Mesothelial cell of epicardium (in vitro differentiated cells): ENCODE measurements at regions not wholly inside any gene's neighbourhood (a gene's known extent, or its start where the extent isn't known, plus 50 kb on each side); places are given as distances from the start of the nearest gene placed in this dataset.

ENCODE experiments used
- DNase-seq, 2 experiments: peaks; one replicate each; pipeline ENCODE4 v3.0.0; 2021; ENCODE audit warnings: low spot score in 2 of 2; ENCODE audit not compliant: unreplicated experiment in 2 of 2
- H3K27ac Mint-ChIP-seq: 2 replicates; pipeline ENCODE4 v1.8.0; 2021; ENCODE audit warnings: mixed read lengths
- H3K27me3 Mint-ChIP-seq: 2 replicates; pipeline ENCODE4 v1.8.0; 2021; ENCODE audit warnings: low read depth, mixed read lengths
- H3K36me3 Mint-ChIP-seq: 2 replicates; pipeline ENCODE4 v1.8.0; 2021; ENCODE audit warnings: mixed read lengths
- H3K4me1 Mint-ChIP-seq: 2 replicates; pipeline ENCODE4 v1.8.0; 2021; ENCODE audit warnings: mixed read lengths
- H3K4me3 Mint-ChIP-seq: 2 replicates; pipeline ENCODE4 v1.8.0; 2021; ENCODE audit warnings: mild to moderate bottlenecking, moderate library complexity, mixed read lengths
- H3K9me3 Mint-ChIP-seq: 2 replicates; pipeline ENCODE4 v1.8.0; 2021; ENCODE audit warnings: mixed read lengths
- TF ChIP-seq, protein P1 (sequence below): fragments of 200-600 bp; sonication (generic); IDR thresholded peaks from one replicate; pipeline ENCODE4 v1.5.0; 2021; ENCODE audit warnings: antibody characterized with exemption; ENCODE audit not compliant: unreplicated experiment

DNA sequence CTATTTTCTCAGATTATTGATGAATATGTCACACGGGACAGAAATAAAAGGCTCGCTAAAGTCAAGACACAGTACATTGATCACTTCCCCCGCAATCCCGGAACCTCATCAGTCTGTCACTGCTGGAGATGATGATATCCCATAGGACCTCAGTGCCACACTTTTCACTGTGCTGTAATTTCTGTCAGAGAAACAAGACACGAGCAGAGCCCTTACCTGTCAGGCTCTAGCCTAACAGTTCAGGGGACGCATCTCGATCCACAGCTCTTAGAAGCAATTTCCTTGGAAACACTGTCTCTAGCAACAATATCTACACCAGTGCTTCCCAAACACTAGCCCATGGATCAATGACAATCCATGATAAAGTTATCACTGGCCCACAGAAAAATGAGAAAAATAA, 140.0 kb downstream of the GRIN2B start:
- TF ChIP-seq, protein P1, sequence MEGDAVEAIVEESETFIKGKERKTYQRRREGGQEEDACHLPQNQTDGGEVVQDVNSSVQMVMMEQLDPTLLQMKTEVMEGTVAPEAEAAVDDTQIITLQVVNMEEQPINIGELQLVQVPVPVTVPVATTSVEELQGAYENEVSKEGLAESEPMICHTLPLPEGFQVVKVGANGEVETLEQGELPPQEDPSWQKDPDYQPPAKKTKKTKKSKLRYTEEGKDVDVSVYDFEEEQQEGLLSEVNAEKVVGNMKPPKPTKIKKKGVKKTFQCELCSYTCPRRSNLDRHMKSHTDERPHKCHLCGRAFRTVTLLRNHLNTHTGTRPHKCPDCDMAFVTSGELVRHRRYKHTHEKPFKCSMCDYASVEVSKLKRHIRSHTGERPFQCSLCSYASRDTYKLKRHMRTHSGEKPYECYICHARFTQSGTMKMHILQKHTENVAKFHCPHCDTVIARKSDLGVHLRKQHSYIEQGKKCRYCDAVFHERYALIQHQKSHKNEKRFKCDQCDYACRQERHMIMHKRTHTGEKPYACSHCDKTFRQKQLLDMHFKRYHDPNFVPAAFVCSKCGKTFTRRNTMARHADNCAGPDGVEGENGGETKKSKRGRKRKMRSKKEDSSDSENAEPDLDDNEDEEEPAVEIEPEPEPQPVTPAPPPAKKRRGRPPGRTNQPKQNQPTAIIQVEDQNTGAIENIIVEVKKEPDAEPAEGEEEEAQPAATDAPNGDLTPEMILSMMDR: no peak
- no peak for DNase-seq
- Mint-ChIP-seq H3K9me3 (no peaks in the 10 kb centered on the region), H3K4me1 (no peaks in the 10 kb centered on the region), H3K4me3 (no peak overlapping the region), H3K36me3 (no peaks in the 10 kb centered on the region), H3K27me3 (peaks cover 8% of the 10 kb centered on the region), H3K27ac (no peak overlapping the region)

DNA sequence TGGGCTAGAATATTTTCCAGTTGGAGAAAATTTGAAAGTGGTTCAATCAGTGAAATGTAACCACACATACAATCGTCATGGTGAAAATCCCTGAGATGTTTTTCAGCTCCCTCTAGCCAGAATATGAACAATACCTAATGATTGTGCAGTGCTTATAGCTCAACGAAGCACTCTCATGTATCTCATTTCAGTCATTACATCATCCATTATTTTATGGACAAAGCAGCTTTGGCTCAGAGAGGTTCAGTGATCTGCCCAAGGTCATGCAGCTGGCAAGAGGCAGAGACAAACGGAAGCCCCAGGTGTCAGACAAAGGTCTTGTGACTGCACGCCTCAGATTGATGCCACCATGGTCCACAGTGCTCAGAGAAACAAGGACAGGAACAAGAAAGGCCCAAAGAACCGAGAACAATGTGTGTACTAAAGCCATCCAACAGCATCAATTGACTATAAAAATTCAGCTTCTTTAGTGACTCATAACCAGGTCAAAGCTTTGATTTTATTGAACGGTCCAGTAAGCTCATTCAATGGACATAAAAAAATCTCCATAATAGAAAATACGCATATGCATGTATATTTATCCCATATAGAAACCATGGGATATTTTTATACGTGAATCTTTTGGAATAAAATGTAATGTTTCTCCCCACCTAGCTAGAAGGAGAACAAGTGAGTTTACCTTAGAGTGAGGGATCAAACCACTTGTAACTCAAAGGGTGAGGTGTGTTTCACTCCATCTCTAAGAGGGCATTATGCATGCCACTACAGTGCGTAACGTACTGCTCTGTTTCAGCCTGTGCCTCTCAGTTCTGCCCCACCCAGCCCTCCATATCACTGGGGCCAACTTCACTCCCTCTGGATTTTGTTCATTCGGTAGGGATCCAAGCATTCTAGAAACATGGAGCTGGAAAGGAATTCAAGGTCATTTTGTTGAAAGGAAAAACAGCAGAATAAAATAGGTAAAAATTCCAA, 141.8 kb downstream of the GRIN2B start:
- no peak for DNase-seq
- H3K36me3 Mint-ChIP-seq: no peaks in the 10 kb centered on the region
- H3K4me3 Mint-ChIP-seq: no peak overlapping the region
- no peak overlapping the region for H3K27ac Mint-ChIP-seq
- no peaks in the 10 kb centered on the region for H3K4me1 Mint-ChIP-seq
- TF ChIP-seq, protein P1: no peak
- no peaks in the 10 kb centered on the region for H3K9me3 Mint-ChIP-seq
- H3K27me3 Mint-ChIP-seq: peaks cover 3% of the 10 kb centered on the region

DNA sequence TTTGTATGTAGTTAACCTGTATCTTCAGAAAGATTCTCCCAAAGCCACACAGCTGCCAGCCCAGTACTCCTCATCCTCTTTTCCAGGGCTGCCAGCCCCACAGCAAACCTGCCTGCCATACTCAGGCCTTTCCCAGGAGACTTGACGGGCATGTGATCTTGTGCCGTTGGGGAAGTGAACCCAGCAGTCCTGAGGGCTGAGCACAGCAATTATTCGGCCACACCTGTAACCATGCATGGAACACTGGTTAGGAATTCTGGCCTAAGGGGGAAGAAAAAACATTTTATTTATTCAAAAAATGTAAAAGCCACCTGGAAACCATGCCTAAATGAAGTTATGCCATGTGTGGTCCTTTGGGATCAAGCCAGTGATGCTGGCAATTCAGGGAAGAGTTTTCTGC, 145.3 kb downstream of the GRIN2B start:
- TF ChIP-seq, protein P1: no peak
- H3K27ac Mint-ChIP-seq: no peak overlapping the region
- no peaks in the 10 kb centered on the region for H3K4me1 Mint-ChIP-seq
- no peak overlapping the region for H3K4me3 Mint-ChIP-seq
- no peaks in the 10 kb centered on the region for H3K9me3 Mint-ChIP-seq
- peaks cover 3% of the 10 kb centered on the region for H3K27me3 Mint-ChIP-seq
- no peak for DNase-seq
- H3K36me3 Mint-ChIP-seq: no peaks in the 10 kb centered on the region

DNA sequence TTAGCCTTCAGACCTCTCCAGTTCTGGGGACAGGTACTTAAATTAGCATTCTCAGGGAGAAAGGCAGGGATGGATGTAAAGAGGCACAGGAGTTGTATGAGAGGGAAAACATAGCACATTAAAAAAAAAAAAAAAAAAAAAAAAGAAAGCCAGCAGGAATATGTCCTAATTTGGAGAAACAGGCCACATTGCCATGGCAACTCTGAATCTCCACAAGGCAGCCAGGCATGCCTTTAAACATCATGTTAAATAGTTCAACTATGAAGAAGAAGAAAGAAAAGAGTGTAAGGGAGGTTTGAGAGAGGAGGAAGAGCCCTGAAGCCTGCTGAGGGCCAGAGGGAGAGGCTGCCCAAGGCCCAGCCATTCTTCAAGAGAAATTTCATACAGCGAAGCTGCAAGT, 145.8 kb downstream of the GRIN2B start:
- no peaks in the 10 kb centered on the region for H3K4me1 Mint-ChIP-seq
- H3K36me3 Mint-ChIP-seq: no peaks in the 10 kb centered on the region
- H3K27me3 Mint-ChIP-seq: peaks cover 3% of the 10 kb centered on the region
- TF ChIP-seq, protein P1: no peak
- H3K27ac Mint-ChIP-seq: no peak overlapping the region
- no peak overlapping the region for H3K4me3 Mint-ChIP-seq
- DNase-seq: no peak
- H3K9me3 Mint-ChIP-seq: no peaks in the 10 kb centered on the region

DNA sequence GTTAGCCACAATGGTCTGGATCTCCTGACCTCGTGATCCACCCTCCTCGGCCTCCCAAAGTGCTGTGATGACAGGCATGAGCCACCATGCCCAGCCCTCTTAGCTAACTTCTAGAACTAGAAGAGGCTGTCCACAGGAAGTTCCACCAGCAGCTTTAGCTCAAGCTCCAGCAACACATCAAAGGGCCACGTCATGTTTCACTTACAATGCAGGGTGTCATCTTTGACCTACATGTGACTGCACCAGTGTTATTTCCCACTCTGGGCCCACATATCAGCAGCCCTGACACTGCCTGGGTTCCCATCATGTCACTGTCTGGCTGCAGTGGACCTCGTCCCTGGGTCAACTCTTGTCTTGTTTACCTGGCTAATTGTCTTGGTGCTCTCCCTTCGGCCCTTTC, 147.2 kb downstream of the GRIN2B start:
- TF ChIP-seq, protein P1: no peak
- Mint-ChIP-seq H3K27ac (no peak overlapping the region), H3K27me3 (peaks cover 3% of the 10 kb centered on the region), H3K4me1 (no peaks in the 10 kb centered on the region), H3K36me3 (no peaks in the 10 kb centered on the region), H3K4me3 (no peak overlapping the region), H3K9me3 (no peaks in the 10 kb centered on the region)
- DNase-seq: no peak
